ENCODE measurements at regions not wholly inside any gene's neighbourhood (a gene's known extent, or its start where the extent isn't known, plus 50 kb on each side); places are given as distances from the start of the nearest gene placed in this dataset.
"Not testable (repeated sequence)": the region's sequence is repeated elsewhere in the genome, so short reads cannot be mapped to it uniquely, and the experiment has no call there.

DNA sequence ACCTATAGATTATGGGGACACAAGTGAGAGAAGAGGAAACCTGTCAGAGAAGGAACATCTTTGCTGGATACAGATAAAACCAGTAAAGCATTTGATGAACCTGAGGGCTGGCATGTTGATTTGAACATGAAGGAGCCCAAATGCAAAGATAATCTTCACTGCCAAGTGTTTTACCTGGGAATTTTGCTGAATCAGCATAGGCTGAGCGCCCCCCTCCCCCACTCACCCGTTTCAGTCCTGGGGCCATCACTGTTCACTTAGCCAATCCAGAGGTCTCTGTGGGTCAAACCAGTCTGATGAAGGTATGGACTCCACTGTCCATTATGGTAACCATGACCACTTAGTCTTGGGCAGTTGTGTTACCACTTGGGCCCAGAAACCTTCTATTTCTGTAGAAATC is 466.0 kb upstream of the GRM7 start:
- Histone ChIP-seq H3K27me3 (no peaks in the 10 kb centered on the region), H3K4me1 (no peaks in the 10 kb centered on the region), H3K4me3 (no peak overlapping the region), H3K36me3 (no peaks in the 10 kb centered on the region), H3K27ac (no peak overlapping the region), H3K9me3 (no peaks in the 10 kb centered on the region)
- DNase-seq (no peak), ATAC-seq (ENCODE audit: low FRiP score in 2 of 2) (no peak)
- 50 to 64% methylated on average over 2 of the region's 2 CpGs for WGBS, 2 donors
- TF ChIP-seq, protein P1, sequence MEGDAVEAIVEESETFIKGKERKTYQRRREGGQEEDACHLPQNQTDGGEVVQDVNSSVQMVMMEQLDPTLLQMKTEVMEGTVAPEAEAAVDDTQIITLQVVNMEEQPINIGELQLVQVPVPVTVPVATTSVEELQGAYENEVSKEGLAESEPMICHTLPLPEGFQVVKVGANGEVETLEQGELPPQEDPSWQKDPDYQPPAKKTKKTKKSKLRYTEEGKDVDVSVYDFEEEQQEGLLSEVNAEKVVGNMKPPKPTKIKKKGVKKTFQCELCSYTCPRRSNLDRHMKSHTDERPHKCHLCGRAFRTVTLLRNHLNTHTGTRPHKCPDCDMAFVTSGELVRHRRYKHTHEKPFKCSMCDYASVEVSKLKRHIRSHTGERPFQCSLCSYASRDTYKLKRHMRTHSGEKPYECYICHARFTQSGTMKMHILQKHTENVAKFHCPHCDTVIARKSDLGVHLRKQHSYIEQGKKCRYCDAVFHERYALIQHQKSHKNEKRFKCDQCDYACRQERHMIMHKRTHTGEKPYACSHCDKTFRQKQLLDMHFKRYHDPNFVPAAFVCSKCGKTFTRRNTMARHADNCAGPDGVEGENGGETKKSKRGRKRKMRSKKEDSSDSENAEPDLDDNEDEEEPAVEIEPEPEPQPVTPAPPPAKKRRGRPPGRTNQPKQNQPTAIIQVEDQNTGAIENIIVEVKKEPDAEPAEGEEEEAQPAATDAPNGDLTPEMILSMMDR (IDR thresholded peaks at IDR 0.05) = no peak
- no peak for TF ChIP-seq EP300 (IDR thresholded peaks at IDR 0.05)
- no peak for TF ChIP-seq POLR2AphosphoS5 (IDR thresholded peaks at IDR 0.05)
- no peak for TF ChIP-seq POLR2A (IDR thresholded peaks at IDR 0.05)

GRCh38 chr3:6396631-6397030 is 464.3 kb upstream of the GRM7 start:
- no peak for TF ChIP-seq EP300 (IDR thresholded peaks at IDR 0.05)
- TF ChIP-seq, protein P1 (IDR thresholded peaks at IDR 0.05) = no peak
- TF ChIP-seq POLR2AphosphoS5 (IDR thresholded peaks at IDR 0.05) = no peak
- no peak for TF ChIP-seq POLR2A (IDR thresholded peaks at IDR 0.05)
- no peak for ATAC-seq (ENCODE audit: low FRiP score in 2 of 2)

GRCh38 chr3:6402666-6403065 is 458.2 kb upstream of the GRM7 start:
- not testable (repeated sequence) for H3K36me3 ChIP-seq; H3K4me3 ChIP-seq; H3K27me3 ChIP-seq; DNase-seq; H3K4me1 ChIP-seq; ATAC-seq (ENCODE audit: low FRiP score in 2 of 2); H3K27ac ChIP-seq; H3K9me3 ChIP-seq
- 76 to 84% methylated on average over 4 of the region's 4 CpGs for WGBS, 2 donors

More at GRCh38 chr3:6396631-6397030, 464.3 kb upstream of the GRM7 start:
- no peaks in the 10 kb centered on the region for H3K4me1 ChIP-seq
- DNase-seq = no peak
- 48 to 69% methylated on average over 1 of the region's 1 CpG for WGBS, 2 donors
- H3K27ac ChIP-seq = no peak overlapping the region
- H3K4me3 ChIP-seq = no peak overlapping the region
- no peaks in the 10 kb centered on the region for H3K9me3 ChIP-seq
- H3K36me3 ChIP-seq = no peaks in the 10 kb centered on the region
- no peaks in the 10 kb centered on the region for H3K27me3 ChIP-seq

DNA sequence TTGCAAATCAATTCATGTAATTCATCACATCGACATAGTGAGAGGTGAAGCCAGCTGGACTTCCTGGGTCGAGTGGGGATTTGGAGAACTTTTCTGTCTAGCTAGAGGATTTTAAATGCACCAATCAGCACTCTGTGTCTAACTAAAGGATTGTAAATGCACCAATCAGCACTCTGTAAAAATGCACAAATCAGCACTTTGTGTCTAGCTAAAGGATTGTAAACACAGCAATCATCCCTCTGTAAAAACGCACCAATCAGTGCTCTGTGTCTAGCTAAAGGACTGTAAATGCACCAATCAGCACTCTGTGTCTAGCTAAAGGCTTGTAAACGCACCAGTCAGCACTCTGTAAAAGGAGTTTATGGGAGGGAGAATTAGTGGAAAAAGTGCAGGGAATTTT is 454.0 kb upstream of the GRM7 start:
- not testable (repeated sequence) for DNase-seq; ATAC-seq (ENCODE audit: low FRiP score in 2 of 2); H3K4me3 ChIP-seq; H3K27me3 ChIP-seq; H3K9me3 ChIP-seq; H3K36me3 ChIP-seq; H3K4me1 ChIP-seq; H3K27ac ChIP-seq
- 83 to 89% methylated on average over 4 of the region's 4 CpGs for WGBS, 2 donors

DNA sequence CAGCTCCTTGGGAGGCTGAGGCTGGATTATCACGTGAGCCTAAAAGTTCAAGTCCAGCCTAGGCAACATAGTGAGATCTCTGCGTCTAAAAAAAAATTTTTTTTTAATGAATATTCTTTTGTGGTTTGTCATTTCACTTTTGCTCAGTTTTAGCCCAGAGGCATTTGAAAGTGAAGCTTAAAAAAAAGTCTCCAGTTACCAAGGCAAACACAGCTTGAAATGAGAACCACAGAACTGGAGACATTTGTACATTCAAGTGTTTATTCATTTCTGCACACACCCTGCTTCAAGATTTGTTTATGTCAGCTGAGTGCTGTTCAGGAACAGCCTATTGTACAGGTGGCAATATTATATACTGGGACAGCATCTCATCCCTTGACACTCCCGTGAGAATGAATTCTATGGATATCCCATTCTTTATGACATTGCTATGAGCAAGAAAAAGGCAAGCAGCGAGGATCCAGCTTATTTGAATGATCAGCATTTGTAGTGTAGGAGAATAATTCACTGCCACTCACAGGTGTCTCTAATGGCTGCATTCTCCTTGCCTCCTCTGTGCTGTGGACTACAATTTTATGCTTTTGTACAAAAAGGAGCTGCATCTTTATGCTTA is 444.8 kb upstream of the GRM7 start:
- Histone ChIP-seq H3K27me3 (no peaks in the 10 kb centered on the region), H3K4me1 (no peaks in the 10 kb centered on the region), H3K9me3 (no peaks in the 10 kb centered on the region), H3K27ac (no peak overlapping the region), H3K4me3 (no peak overlapping the region), H3K36me3 (no peaks in the 10 kb centered on the region)
- DNase-seq (no peak), ATAC-seq (ENCODE audit: low FRiP score in 2 of 2) (no peak)
- 63 to 66% methylated on average over 4 of the region's 4 CpGs for WGBS, 2 donors
- no peak for TF ChIP-seq EP300 (IDR thresholded peaks at IDR 0.05)
- TF ChIP-seq, protein P1 (IDR thresholded peaks at IDR 0.05) = no peak
- no peak for TF ChIP-seq POLR2AphosphoS5 (IDR thresholded peaks at IDR 0.05)
- no peak for TF ChIP-seq POLR2A (IDR thresholded peaks at IDR 0.05)

DNA sequence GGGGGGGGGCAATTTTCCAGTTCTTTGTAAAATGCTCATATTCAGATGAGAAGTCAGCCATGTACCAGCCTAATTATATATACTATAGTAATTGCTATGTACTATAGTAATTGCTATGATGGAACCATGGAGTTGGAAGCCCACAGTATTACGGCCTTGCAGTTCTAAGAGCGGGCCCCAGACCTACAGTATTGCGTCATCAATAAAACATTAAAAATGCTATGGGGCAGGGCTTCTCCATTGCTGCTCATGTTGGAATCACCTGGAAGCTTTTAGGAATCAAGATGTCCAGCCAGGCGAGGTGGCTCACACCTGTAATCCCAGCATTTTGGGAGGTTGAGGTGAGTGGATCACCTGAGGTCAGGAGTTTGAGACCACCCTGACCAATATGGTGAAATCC is 443.7 kb upstream of the GRM7 start:
- WGBS, 2 donors = 83 to 94% methylated on average over 4 of the region's 4 CpGs
- Histone ChIP-seq H3K9me3 (no peaks in the 10 kb centered on the region), H3K36me3 (no peaks in the 10 kb centered on the region), H3K4me3 (no peak overlapping the region), H3K27ac (no peak overlapping the region), H3K27me3 (no peaks in the 10 kb centered on the region), H3K4me1 (no peaks in the 10 kb centered on the region)
- ATAC-seq (ENCODE audit: low FRiP score in 2 of 2) (no peak), DNase-seq (no peak)
- TF ChIP-seq, protein P1 (IDR thresholded peaks at IDR 0.05) = no peak
- TF ChIP-seq POLR2A (IDR thresholded peaks at IDR 0.05) (no peak), EP300 (IDR thresholded peaks at IDR 0.05) (no peak), POLR2AphosphoS5 (IDR thresholded peaks at IDR 0.05) (no peak)
